KG1 (cell line): ENCODE measurements at regions not wholly inside any gene's neighbourhood (a gene's known extent, or its start where the extent isn't known, plus 50 kb on each side); places are given as distances from the start of the nearest gene placed in this dataset.

Experiments used
- DNase-seq: peaks from one replicate; lab custom pipeline; 2025; lab: John Stamatoyannopoulos, UW

GRCh38 chr2:18001671-18002070, 123.2 kb downstream of the KCNS3 start:
- no peak for DNase-seq

- DNase-seq: no peak
Measured at GRCh38 chr2:17996978-17997377, 118.5 kb downstream of the KCNS3 start.

GRCh38 chr2:17995593-17995992, 117.1 kb downstream of the KCNS3 start:
- DNase-seq: no peak
